PC-9 (cell line): ENCODE measurements at regions not wholly inside any gene's neighbourhood (a gene's known extent, or its start where the extent isn't known, plus 50 kb on each side); places are given as distances from the start of the nearest gene placed in this dataset.

Source experiments
- BruUV-seq: library from RNA; stranded (reverse); fragments of 400-500 nt; replicated peaks from 2 replicates; lab custom pipeline; 2021; lab: Mats Ljungman, UMichigan
- CTCF ChIA-PET: fragments of 300-600 bp; sonication (Branson Sonifier 250); formaldehyde crosslinking; loops from one replicate; lab custom pipeline; 2022; ENCODE audit warnings: antibody characterized with exemption; lab: Charles Lee
- POLR2A ChIA-PET: fragments of 300-600 bp; sonication (Branson Sonifier 250); formaldehyde crosslinking; loops from one replicate; lab custom pipeline; 2022; ENCODE audit warnings: antibody characterized with exemption; ENCODE audit not compliant: unreplicated experiment; lab: Charles Lee
- DNase-seq, 2 experiments: peaks; one replicate each; pipeline versions ENCODE4 v3.0.0 to v3.0.0-alpha.2; 2015 to 2022; ENCODE audit warnings: mixed read lengths in 1 of 2
- H2AFZ ChIP-seq: fragments of 200-600 bp; sonication (generic); 2 replicates; pipeline ENCODE4 v1.8.1; 2017; ENCODE audit warnings: antibody characterized with exemption
- H3F3A ChIP-seq: fragments of 200-600 bp; sonication (generic); 2 replicates; pipeline ENCODE4 v1.8.1; 2017; ENCODE audit warnings: antibody characterized with exemption, mild to moderate bottlenecking, low read depth; ENCODE audit not compliant: insufficient read depth
- H3K27ac ChIP-seq: fragments of 200-600 bp; sonication (generic); 2 replicates; pipeline ENCODE4 v1.6.1; 2016; ENCODE audit warnings: mixed run types
- H3K27me3 ChIP-seq: fragments of 200-600 bp; sonication (generic); 2 replicates; pipeline ENCODE4 v1.6.1; 2016; ENCODE audit warnings: low read depth, mixed run types; ENCODE audit not compliant: insufficient read depth
- H3K36me3 ChIP-seq: fragments of 200-600 bp; sonication (generic); 2 replicates; pipeline ENCODE4 v1.6.1; 2016; ENCODE audit warnings: low read depth, mixed run types
- H3K4me1 ChIP-seq: fragments of 200-600 bp; sonication (generic); replicated peaks from 2 replicates; pipeline ENCODE4 v1.6.1; 2016; ENCODE audit warnings: mixed run types; ENCODE audit not compliant: insufficient read depth
- H3K4me2 ChIP-seq: fragments of 200-600 bp; sonication (generic); 2 replicates; pipeline ENCODE4 v1.6.1; 2017; ENCODE audit warnings: mixed run types
- H3K4me3 ChIP-seq: fragments of 200-600 bp; sonication (generic); 2 replicates; pipeline ENCODE4 v1.6.1; 2016; ENCODE audit warnings: mixed run types
- H3K79me2 ChIP-seq: fragments of 200-600 bp; sonication (generic); 2 replicates; pipeline ENCODE4 v1.6.1; 2017; ENCODE audit warnings: low read depth, mixed run types
- H3K9me2 ChIP-seq: fragments of 200-600 bp; sonication (generic); 2 replicates; pipeline ENCODE4 v1.8.1; 2017; ENCODE audit warnings: mild to moderate bottlenecking; ENCODE audit not compliant: insufficient read depth
- H3K9me3 ChIP-seq: fragments of 200-600 bp; sonication (generic); 2 replicates; pipeline ENCODE4 v1.8.1; 2016; ENCODE audit warnings: low read depth; ENCODE audit not compliant: insufficient read depth
- H4K20me1 ChIP-seq: fragments of 200-600 bp; sonication (generic); 2 replicates; pipeline ENCODE4 v1.8.1; 2017; ENCODE audit not compliant: insufficient read depth
- CTCF ChIP-seq: fragments of 200-600 bp; sonication (generic); conservative IDR thresholded peaks from 2 replicates; pipeline ENCODE4 v1.6.1; 2017; ENCODE audit warnings: mixed run types, antibody characterized with exemption, mild to moderate bottlenecking, moderate library complexity
- EZH2 ChIP-seq: fragments of 200-600 bp; sonication (generic); IDR thresholded peaks from 2 replicates; pipeline ENCODE4 v1.8.0; 2017; ENCODE audit warnings: antibody characterized with exemption, low read depth
- intact Hi-C: fragments of 100-400 bp; cut with micrococcal nuclease; formaldehyde crosslinking; loops from one replicate; pipeline ENCODE4 v1.10.0; 2022; ENCODE audit not compliant: unreplicated experiment

- Histone ChIP-seq H3K4me1 (no peaks in the 10 kb centered on the region), H2AFZ (no peak overlapping the region), H3K4me3 (no peak overlapping the region), H3K27me3 (no peaks in the 10 kb centered on the region), H3K36me3 (no peaks in the 10 kb centered on the region), H3K79me2 (no peaks in the 10 kb centered on the region), H4K20me1 (no peaks in the 10 kb centered on the region), H3K9me2 (no peaks in the 10 kb centered on the region), H3K9me3 (0 out of 2 replicates have a peak, but pooled peaks cover 5% of the 10 kb centered on the region), H3F3A (no peaks in the 10 kb centered on the region), H3K4me2 (no peak overlapping the region), H3K27ac (no peak overlapping the region)
- ChIA-PET CTCF (no interaction called here), POLR2A (no interaction called here)
- BruUV-seq, result no TSS peak
- no peak for TF ChIP-seq EZH2
- no peak for TF ChIP-seq CTCF
- no peak for DNase-seq
- intact Hi-C loops, result no loop called here
These were observed 118.3 kb downstream of the FAT3 start for GRCh38 chr11:92342886-92343285.

GRCh38 chr11:92346220-92346619 is 121.6 kb downstream of the FAT3 start:
- intact Hi-C loops, result no loop called here
- no peaks in the 10 kb centered on the region for H3K4me1 ChIP-seq
- no peaks in the 10 kb centered on the region for H3K27me3 ChIP-seq
- no peaks in the 10 kb centered on the region for H3K79me2 ChIP-seq
- no TSS peak for BruUV-seq
- H3K9me2 ChIP-seq, result no peaks in the 10 kb centered on the region
- H4K20me1 ChIP-seq, result no peaks in the 10 kb centered on the region
- POLR2A ChIA-PET, result no interaction called here
- H3K9me3 ChIP-seq, result 0 out of 2 replicates have a peak, but pooled peaks cover 5% of the 10 kb centered on the region
- no peaks in the 10 kb centered on the region for H3K36me3 ChIP-seq
- no peak overlapping the region for H3K27ac ChIP-seq
- no peak overlapping the region for H3K4me3 ChIP-seq
- TF ChIP-seq CTCF, result no peak
- no peak for TF ChIP-seq EZH2
- H3K4me2 ChIP-seq, result no peak overlapping the region
- H2AFZ ChIP-seq, result no peak overlapping the region
- DNase-seq, result no peak
- no peaks in the 10 kb centered on the region for H3F3A ChIP-seq
- CTCF ChIA-PET, result no interaction called here

- ChIA-PET POLR2A (no interaction called here), CTCF (no interaction called here)
- TF ChIP-seq CTCF (no peak), EZH2 (no peak)
- DNase-seq, result no peak
- intact Hi-C loops, result no loop called here
- Histone ChIP-seq H3K27me3 (no peaks in the 10 kb centered on the region), H3K36me3 (no peaks in the 10 kb centered on the region), H3K9me3 (0 out of 2 replicates have a peak, but pooled peaks cover 5% of the 10 kb centered on the region), H2AFZ (no peak overlapping the region), H3K4me2 (no peak overlapping the region), H4K20me1 (no peaks in the 10 kb centered on the region), H3K79me2 (no peaks in the 10 kb centered on the region), H3K4me3 (no peak overlapping the region), H3F3A (no peaks in the 10 kb centered on the region), H3K4me1 (no peaks in the 10 kb centered on the region), H3K9me2 (no peaks in the 10 kb centered on the region), H3K27ac (no peak overlapping the region)
- no TSS peak for BruUV-seq
These were observed 122.8 kb downstream of the FAT3 start for GRCh38 chr11:92347454-92347853.
